ENCODE measurements at regions not wholly inside any gene's neighbourhood (a gene's known extent, or its start where the extent isn't known, plus 50 kb on each side); places are given as distances from the start of the nearest gene placed in this dataset.

DNA sequence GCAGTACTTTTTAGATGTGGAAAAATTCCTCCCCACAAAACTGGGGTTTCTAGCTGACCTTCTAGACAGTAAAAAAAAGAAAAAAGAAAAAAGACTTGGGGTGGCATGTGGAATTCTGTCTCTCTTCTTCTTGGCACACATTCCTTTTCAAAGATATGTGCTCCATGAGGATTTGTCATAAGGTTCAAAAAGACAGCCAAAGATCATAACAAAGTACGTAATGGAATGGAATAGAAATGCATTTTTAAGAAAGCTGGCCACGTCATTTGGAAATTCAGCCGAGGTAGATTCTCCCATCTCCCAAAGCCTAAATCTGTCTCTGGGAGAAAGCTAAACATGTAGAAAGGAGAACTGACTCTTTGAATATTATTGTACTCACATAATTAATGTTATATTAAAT is 381.3 kb upstream of the NFE2L3 start:
- intact Hi-C loops (cut with micrococcal nuclease), result no loop called here

- intact Hi-C loops (cut with micrococcal nuclease), result no loop called here
These were observed 380.5 kb upstream of the NFE2L3 start for GRCh38 chr7:25771491-25771890.

- intact Hi-C loops (cut with micrococcal nuclease), result no loop called here
These were observed 379.2 kb upstream of the NFE2L3 start for GRCh38 chr7:25772802-25773201.

GRCh38 chr7:25774675-25775074 is 377.3 kb upstream of the NFE2L3 start:
- intact Hi-C loops (cut with micrococcal nuclease), result no loop called here

DNA sequence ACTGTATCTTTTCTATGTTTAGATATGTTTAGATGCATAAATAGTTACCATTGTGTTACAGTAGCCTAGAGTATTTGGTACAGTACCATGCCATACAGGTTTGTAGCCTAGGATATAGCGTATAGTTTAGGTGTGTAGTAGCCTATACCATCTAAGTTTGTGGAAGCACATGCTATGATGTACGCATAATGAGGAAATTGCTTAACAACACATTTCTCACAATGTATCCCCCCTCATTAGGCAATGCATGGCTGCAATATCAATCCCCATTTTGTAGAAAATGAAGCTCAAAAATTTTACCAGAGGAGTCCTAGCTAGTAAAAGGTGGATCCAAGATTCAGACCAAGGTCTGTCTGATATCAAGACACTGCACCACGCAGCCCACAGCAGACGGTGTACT is 376.4 kb upstream of the NFE2L3 start:
- intact Hi-C loops (cut with micrococcal nuclease), result no loop called here

- intact Hi-C loops (cut with micrococcal nuclease), result no loop called here
These were observed 375.8 kb upstream of the NFE2L3 start for GRCh38 chr7:25775999-25776743.

DNA sequence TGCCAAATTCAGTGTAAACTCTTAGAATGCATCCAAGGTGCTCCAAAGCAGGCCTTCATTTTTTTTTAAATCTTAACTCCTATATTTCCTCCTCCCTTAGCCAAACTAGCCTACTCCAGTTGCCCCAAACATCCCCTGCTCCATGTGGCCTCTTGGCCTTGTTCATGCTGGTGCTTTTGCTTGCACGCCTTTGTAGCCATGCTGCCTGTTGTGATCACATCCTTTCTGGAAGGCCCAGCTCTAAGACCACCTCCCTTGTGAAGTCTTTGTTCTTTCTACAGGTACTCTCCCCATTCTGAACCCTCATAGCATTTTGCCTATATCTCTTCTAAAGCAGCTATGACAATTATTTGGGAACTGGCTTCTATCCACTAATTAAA is 375.3 kb upstream of the NFE2L3 start:
- intact Hi-C loops (cut with micrococcal nuclease), result no loop called here

DNA sequence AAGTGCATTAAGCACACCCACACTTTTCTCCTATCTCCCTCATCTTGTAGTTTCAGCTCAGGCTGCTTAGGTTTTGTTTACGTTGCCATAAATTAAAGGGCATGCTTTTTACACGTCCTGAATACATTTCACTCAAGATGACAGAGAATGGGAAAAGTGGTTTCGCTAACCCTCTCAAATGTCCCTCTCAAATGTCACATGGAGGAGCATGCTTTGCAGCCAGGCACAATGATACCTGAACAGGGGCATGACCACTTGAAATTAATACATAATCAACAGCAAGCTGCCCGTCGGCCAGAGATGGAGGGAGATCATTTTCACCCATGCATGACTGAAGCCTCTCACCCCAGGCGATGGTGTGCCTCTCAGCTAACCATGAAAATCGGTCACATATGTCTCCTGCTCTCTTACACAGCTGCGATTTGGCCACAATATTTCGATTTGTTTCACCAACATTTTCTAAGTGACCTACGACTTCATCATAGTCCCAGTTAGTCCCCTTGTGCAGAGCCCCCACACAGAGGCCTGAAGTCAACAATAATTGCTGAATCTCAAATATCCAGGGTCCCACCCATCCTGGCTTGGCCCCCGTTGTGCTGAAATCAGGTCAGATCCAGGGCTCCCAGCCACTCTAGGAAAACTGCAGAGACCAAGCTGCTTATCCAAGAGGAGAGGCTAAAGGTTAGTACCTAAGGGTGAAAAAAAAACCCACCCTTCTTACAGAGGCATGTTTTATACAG is 373.9 kb upstream of the NFE2L3 start:
- intact Hi-C loops (cut with micrococcal nuclease), result no loop called here

DNA sequence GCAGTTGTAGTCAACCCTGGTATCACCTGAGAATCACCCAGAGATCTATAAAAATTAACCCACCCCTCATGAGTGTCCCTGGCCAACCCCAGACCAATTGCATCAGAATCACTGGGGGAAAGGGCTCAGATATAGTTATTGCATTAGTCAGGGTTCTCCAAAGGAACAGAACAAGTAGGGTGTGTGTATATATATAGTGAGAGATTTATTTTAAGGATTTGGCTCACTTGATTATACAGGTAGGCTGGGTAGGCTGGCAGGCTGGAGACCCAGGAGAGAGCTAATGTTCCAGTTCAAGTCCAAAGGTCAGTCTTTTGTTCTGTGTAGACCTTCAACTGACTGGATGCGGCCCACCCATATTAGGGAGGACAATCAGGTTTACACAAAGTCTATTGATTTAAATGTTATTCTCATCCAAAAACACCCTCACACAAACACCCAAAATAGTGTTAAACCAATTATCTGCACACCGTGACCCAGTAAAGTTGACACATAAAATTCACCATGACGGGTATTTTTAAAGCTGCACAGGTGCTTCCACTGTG is 372.9 kb upstream of the NFE2L3 start:
- intact Hi-C loops (cut with micrococcal nuclease), result no loop called here

DNA sequence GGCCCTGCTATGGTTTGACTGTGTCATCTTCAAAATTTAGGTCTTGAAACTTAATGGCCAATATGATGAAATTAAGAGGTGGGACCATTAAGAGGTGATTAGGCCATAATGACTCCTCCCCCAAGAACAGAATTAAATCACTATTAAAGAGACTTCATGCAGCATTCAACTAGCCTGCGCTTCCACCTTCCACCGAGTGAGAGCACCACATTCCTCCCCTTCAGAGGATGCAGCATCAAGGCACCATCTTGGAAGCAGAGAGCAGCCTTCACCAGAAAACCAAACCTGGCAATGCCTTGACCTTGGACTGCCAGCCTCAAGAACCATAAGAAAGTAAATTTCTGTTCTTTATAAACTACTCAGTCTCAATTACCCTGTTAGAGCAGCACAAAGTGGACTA is 371.1 kb upstream of the NFE2L3 start:
- intact Hi-C loops (cut with micrococcal nuclease), result no loop called here

GRCh38 chr7:25781704-25782103 is 370.3 kb upstream of the NFE2L3 start:
- intact Hi-C loops (cut with micrococcal nuclease), result no loop called here

DNA sequence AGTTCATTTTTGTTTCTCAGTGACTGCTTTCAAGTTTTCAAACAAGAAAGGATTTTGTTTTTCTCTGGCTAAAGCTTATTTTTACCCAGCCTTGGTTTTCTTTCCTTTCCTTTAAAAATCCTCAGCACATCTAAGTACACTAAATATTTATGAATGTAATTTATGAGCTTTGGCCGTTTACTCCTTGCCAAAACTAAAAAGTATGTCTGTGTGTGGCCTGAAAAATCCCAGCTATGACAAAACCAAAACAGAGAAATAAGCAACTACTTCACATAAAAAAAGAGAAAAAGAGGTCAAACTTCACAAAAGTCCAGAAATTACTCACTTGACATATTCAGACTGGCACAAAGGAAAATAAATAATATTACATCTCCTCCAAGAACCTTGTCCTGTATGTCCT is 365.1 kb upstream of the NFE2L3 start:
- intact Hi-C loops (cut with micrococcal nuclease), result no loop called here

DNA sequence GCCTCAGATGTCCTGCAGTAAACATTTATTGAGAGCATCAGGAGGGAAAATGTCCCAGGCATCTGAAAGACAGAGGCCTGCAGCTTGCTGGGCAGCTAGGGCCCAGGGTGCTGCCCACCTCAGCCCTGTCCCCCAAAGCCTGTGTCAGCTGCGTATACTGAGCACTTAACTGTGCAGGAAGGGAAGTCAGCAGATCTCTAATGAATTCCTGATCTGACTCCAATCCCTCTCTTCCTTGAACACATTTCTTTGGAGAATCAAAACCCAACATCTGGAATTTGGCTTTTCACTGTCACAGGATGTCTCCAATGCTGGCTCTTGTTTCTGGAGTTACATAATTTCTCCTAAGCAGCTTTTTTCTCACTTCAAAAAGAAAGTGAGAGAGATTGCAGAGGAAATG is 364.7 kb upstream of the NFE2L3 start:
- intact Hi-C loops (cut with micrococcal nuclease), result no loop called here

- intact Hi-C loops (cut with micrococcal nuclease), result no loop called here
These were observed 363.6 kb upstream of the NFE2L3 start for GRCh38 chr7:25788371-25788770.

DNA sequence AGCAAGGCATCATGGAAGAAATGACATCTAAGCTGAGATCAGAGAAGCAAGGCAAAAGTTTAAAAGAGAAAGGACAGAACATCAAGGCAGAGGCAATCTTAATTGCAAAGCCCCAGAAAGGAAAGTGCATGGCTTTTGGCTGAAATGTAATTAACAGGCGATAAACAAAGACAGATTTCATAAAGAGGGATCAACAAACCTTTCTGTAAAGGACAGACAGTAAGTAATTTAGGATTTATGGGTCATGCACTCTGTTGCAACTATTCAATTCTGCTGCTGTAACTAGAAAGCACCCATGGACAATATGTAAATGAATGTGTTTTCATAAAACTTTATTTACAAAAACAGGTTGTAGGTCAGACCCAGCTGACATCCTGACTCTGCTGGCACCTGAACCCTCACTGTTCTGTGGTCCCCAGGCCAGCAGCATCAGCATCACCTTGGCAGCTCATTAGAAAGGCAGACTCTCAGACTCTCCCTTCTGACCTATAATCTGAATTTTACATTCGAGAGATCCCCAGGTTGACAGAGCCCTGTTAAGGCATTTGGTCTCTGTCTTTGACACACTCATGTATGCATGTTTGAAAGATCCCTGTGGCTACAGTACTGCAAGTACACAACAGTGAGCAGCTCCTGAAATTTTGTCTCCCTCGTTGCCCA is 362.9 kb upstream of the NFE2L3 start:
- intact Hi-C loops (cut with micrococcal nuclease), result no loop called here

- intact Hi-C loops (cut with micrococcal nuclease), result no loop called here
These were observed 362.0 kb upstream of the NFE2L3 start for GRCh38 chr7:25789701-25790640.

DNA sequence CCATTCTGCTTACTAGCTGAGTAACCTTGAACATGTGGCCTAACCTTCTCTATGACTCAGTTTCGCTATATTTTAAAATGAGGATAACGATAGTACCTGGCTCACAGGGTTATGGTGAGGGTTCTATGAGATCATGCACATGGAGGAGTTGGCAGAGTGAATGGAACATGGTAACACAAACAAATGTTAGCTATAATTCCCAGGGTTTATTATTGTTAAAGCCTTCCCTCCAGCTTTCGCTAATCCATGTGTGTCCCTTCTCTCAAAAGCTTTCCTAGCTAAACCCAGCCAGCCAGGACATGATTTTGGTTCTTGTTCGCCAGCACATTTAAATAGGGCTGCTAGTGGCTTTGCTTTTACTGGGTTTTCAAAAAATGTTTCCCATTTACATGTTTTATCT is 361.0 kb upstream of the NFE2L3 start:
- intact Hi-C loops (cut with micrococcal nuclease), result no loop called here

DNA sequence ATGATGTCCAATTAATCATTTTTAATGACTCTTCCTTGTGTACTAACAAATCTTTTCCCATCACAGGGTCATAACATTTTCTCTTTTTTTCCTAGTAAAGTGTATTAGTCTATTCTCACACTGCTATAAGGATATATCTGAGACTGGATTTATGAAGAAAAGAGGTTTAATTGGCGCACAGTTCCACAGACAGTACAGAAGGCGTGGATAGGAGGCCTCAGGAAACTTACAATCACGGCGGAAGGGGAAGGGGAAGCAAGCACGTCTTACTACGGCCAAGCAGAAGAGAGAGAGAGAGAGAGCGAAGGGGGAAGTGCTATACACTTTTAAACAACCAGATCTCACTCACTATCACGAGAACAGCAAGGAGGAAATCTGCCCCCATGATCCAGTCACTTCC is 359.4 kb upstream of the NFE2L3 start:
- intact Hi-C loops (cut with micrococcal nuclease), result no loop called here

- intact Hi-C loops (cut with micrococcal nuclease), result no loop called here
These were observed 356.2 kb upstream of the NFE2L3 start for GRCh38 chr7:25795824-25796235.

DNA sequence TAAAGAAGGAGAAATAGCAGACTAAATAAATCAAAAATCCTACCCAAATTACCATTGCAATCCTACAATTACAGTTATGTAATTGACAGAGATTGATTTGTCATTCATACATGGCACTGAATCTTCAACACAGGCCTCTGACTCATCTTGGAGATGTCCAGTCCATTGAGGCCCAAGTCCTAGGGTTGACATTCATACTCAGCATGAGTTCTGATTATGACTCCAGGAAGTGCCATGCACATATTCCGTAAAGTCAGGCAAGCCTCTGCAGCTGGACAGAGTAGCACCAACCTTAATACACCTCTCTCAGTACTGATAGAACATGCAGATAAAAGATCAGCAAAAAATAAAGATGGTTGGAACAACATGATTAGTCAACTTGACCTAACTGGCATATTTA is 353.7 kb upstream of the NFE2L3 start:
- intact Hi-C loops (cut with micrococcal nuclease), result no loop called here

DNA sequence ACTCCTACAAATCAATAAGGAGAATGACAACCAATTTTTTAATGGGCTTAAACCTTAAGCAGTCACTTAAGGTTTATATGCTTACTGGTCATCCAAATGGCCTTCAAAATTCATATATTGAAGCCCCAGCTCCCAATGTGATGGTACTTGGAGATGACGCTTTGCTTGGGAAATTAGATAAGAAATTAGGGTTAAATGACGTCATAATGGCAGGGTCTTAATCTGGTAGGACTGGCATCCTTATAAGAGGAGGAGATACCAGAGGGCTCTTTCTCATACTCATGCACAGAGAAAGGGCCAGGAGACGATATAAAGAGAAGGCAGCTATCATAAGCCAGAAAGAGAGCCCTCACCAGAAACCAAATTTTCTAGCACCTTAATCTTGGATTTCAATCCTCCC is 350.8 kb upstream of the NFE2L3 start:
- intact Hi-C loops (cut with micrococcal nuclease), result no loop called here

Measured in T-helper 1 cell treated with Interleukin-12 subunit alpha and Interleukin-12 subunit beta and Interleukin-4 antibody, amounts not matched to agents 30 ng/mL and 1 ng/mL, for 36 hours (primary cell).